NAMALWA (cell line): ENCODE measurements at regions not wholly inside any gene's neighbourhood (a gene's known extent, or its start where the extent isn't known, plus 50 kb on each side); places are given as distances from the start of the nearest gene placed in this dataset.
"Not testable (repeated sequence)": the region's sequence is repeated elsewhere in the genome, so short reads cannot be mapped to it uniquely, and the experiment has no call there.

Source experiments
- DNase-seq: peaks from one replicate; pipeline ENCODE4 v3.0.0-alpha.2; 2015; ENCODE audit warnings: low spot score

- DNase-seq = no peak
Observed at GRCh38 chr5:29042152-29042551, 2003.8 kb upstream of the CDH9 start.

- no peak for DNase-seq
Observed at GRCh38 chr5:29040404-29040803, 2002.0 kb upstream of the CDH9 start.

GRCh38 chr5:29039994-29040393 lies 2001.6 kb upstream of the CDH9 start:
- no peak for DNase-seq

- no peak for DNase-seq
Observed at GRCh38 chr5:29037716-29038115, 1999.3 kb upstream of the CDH9 start.

GRCh38 chr5:29024052-29024451 lies 1985.7 kb upstream of the CDH9 start:
- no peak for DNase-seq

- DNase-seq = no peak
Observed at GRCh38 chr5:29023541-29023940, 1985.2 kb upstream of the CDH9 start.

GRCh38 chr5:29017501-29017900 lies 1979.1 kb upstream of the CDH9 start:
- no peak for DNase-seq

GRCh38 chr5:29016067-29016466 lies 1977.7 kb upstream of the CDH9 start:
- DNase-seq = no peak

- no peak for DNase-seq
Observed at GRCh38 chr5:29015523-29015922, 1977.1 kb upstream of the CDH9 start.

GRCh38 chr5:29005386-29005785 lies 1967.0 kb upstream of the CDH9 start:
- peak; percentile 14 for DNase-seq

- DNase-seq = no peak
Observed at GRCh38 chr5:29002481-29002880, 1964.1 kb upstream of the CDH9 start.

- DNase-seq = no peak
Observed at GRCh38 chr5:29001666-29002065, 1963.3 kb upstream of the CDH9 start.

- DNase-seq = no peak
Observed at GRCh38 chr5:28984639-28985038, 1946.3 kb upstream of the CDH9 start.

- no peak for DNase-seq
Observed at GRCh38 chr5:28975508-28975907, 1937.1 kb upstream of the CDH9 start.

GRCh38 chr5:28967848-28968247 lies 1929.5 kb upstream of the CDH9 start:
- DNase-seq = peak; percentile 6

GRCh38 chr5:28961816-28962215 lies 1923.4 kb upstream of the CDH9 start:
- no peak for DNase-seq

- DNase-seq = no peak
Observed at GRCh38 chr5:28958581-28958980, 1920.2 kb upstream of the CDH9 start.

- no peak for DNase-seq
Observed at GRCh38 chr5:28957450-28957849, 1919.1 kb upstream of the CDH9 start.

GRCh38 chr5:28954074-28954473 lies 1915.7 kb upstream of the CDH9 start:
- DNase-seq = no peak

- DNase-seq = no peak
Observed at GRCh38 chr5:28947865-28948264, 1909.5 kb upstream of the CDH9 start.

GRCh38 chr5:28945859-28946258 lies 1907.5 kb upstream of the CDH9 start:
- DNase-seq = no peak

- not testable (repeated sequence) for DNase-seq
Observed at GRCh38 chr5:28929366-28929765, 1891.0 kb upstream of the CDH9 start.

GRCh38 chr5:28928327-28928790 lies 1890.0 kb upstream of the CDH9 start:
- not testable (repeated sequence) for DNase-seq

GRCh38 chr5:28927559-28928326 lies 1889.4 kb upstream of the CDH9 start:
- no peak for DNase-seq
